H1 (cell line): ENCODE measurements at regions not wholly inside any gene's neighbourhood (a gene's known extent, or its start where the extent isn't known, plus 50 kb on each side); places are given as distances from the start of the nearest gene placed in this dataset.

ENCODE experiments used
- CTCF ChIP-seq, 3 experiments: IDR thresholded peaks; 1 replicate in 2 of 3; 2 replicates in 1 of 3; pipeline versions ENCODE4 v1.5.1 to v1.6.1; 2011; ENCODE audit warnings: low read length in 3 of 3, mild to moderate bottlenecking in 3 of 3, inconsistent platforms in 2 of 3, low read depth in 1 of 3, moderate library complexity in 1 of 3; ENCODE audit not compliant: insufficient read depth in 1 of 3; ENCODE audit errors: control extremely low read depth in 1 of 3
- EP300 ChIP-seq, 2 experiments: IDR thresholded peaks; 1 replicate in 1 of 2; 2 replicates in 1 of 2; pipeline ENCODE4 v1.6.1; 2011 to 2012; ENCODE audit warnings: low read depth in 2 of 2, low read length in 2 of 2, mild to moderate bottlenecking in 2 of 2, borderline replicate concordance in 1 of 2, inconsistent platforms in 1 of 2, moderate library complexity in 1 of 2
- JUN ChIP-seq: IDR thresholded peaks from 2 replicates; pipeline ENCODE4 v1.6.1; 2011; ENCODE audit warnings: low read depth, mild to moderate bottlenecking, improper control_type of control experiment, low read length
- POLR2A ChIP-seq, 2 experiments: IDR thresholded peaks; 1 replicate in 1 of 2; 2 replicates in 1 of 2; pipeline ENCODE4 v1.6.1; 2011; ENCODE audit warnings: low read depth in 2 of 2, low read length in 2 of 2, mild to moderate bottlenecking in 2 of 2; ENCODE audit errors: control extremely low read depth in 1 of 2
- RAD21 ChIP-seq, 2 experiments: IDR thresholded peaks in 1 of 2; conservative IDR thresholded peaks in 1 of 2; 2 replicates each; pipeline ENCODE4 v1.6.1; 2011; ENCODE audit warnings: low read depth in 2 of 2, low read length in 2 of 2, improper control_type of control experiment in 1 of 2, inconsistent platforms in 1 of 2, mild to moderate bottlenecking in 1 of 2, moderate library complexity in 1 of 2

DNA sequence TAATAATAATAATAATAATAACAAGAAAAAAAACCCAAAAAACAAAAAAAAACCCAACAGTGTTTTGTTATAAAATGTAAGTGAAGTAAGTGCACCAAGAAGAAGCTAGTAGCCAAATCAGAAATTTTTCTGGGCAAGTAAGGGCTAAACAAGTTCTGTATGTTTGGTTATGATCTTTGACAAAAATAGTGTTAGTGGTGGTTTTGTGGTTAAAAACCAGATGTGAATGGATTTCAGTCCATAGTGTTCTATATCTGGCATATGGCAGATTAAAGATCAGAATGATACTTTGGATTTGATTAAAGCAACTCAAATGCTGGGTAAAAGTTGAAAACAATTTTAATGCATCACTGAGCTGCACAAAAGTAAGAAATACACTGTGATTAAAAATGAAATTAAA is 116.5 kb upstream of the NDST4 start:
- TF ChIP-seq RAD21 (IDR thresholded peaks at IDR 0.05 in 1 of 2, conservative IDR thresholded peaks at IDR 0.05 in 1 of 2; ENCODE audit: low read depth in 2 of 2, low read length in 2 of 2) (no peak), JUN (no peak), CTCF (IDR thresholded peaks at IDR 0.05; ENCODE audit: control extremely low read depth in 1 of 3, insufficient read depth in 1 of 3, low read depth in 1 of 3, low read length in 3 of 3) (no peak), EP300 (IDR thresholded peaks at IDR 0.05; ENCODE audit: borderline replicate concordance in 1 of 2, low read depth in 2 of 2, low read length in 2 of 2) (no peak), POLR2A (IDR thresholded peaks at IDR 0.05; ENCODE audit: control extremely low read depth in 1 of 2, low read depth in 2 of 2, low read length in 2 of 2) (no peak)
